HG02870 (cell line): ENCODE measurements at regions not wholly inside any gene's neighbourhood (a gene's known extent, or its start where the extent isn't known, plus 50 kb on each side); places are given as distances from the start of the nearest gene placed in this dataset.
"Not testable (repeated sequence)": the region's sequence is repeated elsewhere in the genome, so short reads cannot be mapped to it uniquely, and the experiment has no call there.

Experiments
- ATAC-seq: cut with Tn5 transposase; IDR thresholded peaks from one replicate; pipeline ENCODE4 v1.9.1; 2021; ENCODE audit warnings: mild to moderate bottlenecking, moderate library complexity; ENCODE audit not compliant: unreplicated experiment

GRCh38 chr12:131466932-131467331 lies 244.0 kb upstream of the SFSWAP start:
- ATAC-seq: no peak

- ATAC-seq: no peak
Observed at GRCh38 chr12:131468206-131468605, 242.7 kb upstream of the SFSWAP start.

- ATAC-seq: not testable (repeated sequence)
Observed at GRCh38 chr12:131469945-131470344, 240.9 kb upstream of the SFSWAP start.

- no peak for ATAC-seq
Observed at GRCh38 chr12:131471271-131471905, 239.5 kb upstream of the SFSWAP start.

- no peak for ATAC-seq
Observed at GRCh38 chr12:131471946-131472732, 238.8 kb upstream of the SFSWAP start.

GRCh38 chr12:131473261-131473660 lies 237.6 kb upstream of the SFSWAP start:
- no peak for ATAC-seq

- ATAC-seq: no peak
Observed at GRCh38 chr12:131473741-131474709, 236.9 kb upstream of the SFSWAP start.

- ATAC-seq: not testable (repeated sequence)
Observed at GRCh38 chr12:131475012-131475411, 235.9 kb upstream of the SFSWAP start.

- no peak for ATAC-seq
Observed at GRCh38 chr12:131477613-131478012, 233.3 kb upstream of the SFSWAP start.

- ATAC-seq: no peak
Observed at GRCh38 chr12:131478468-131478867, 232.4 kb upstream of the SFSWAP start.

- no peak for ATAC-seq
Observed at GRCh38 chr12:131482199-131482598, 228.7 kb upstream of the SFSWAP start.

- no peak for ATAC-seq
Observed at GRCh38 chr12:131482686-131483085, 228.2 kb upstream of the SFSWAP start.

- no peak for ATAC-seq
Observed at GRCh38 chr12:131486451-131487230, 224.2 kb upstream of the SFSWAP start.

GRCh38 chr12:131487388-131488124 lies 223.3 kb upstream of the SFSWAP start:
- ATAC-seq: no peak

GRCh38 chr12:131489718-131490117 lies 221.2 kb upstream of the SFSWAP start:
- no peak for ATAC-seq

- no peak for ATAC-seq
Observed at GRCh38 chr12:131491155-131491554, 219.7 kb upstream of the SFSWAP start.

GRCh38 chr12:131491916-131492490 lies 218.9 kb upstream of the SFSWAP start:
- ATAC-seq: no peak

- no peak for ATAC-seq
Observed at GRCh38 chr12:131493068-131493826, 217.6 kb upstream of the SFSWAP start.

GRCh38 chr12:131494216-131494615 lies 216.7 kb upstream of the SFSWAP start:
- ATAC-seq: no peak
